ENCODE measurements at regions not wholly inside any gene's neighbourhood (a gene's known extent, or its start where the extent isn't known, plus 50 kb on each side); places are given as distances from the start of the nearest gene placed in this dataset.

DNA sequence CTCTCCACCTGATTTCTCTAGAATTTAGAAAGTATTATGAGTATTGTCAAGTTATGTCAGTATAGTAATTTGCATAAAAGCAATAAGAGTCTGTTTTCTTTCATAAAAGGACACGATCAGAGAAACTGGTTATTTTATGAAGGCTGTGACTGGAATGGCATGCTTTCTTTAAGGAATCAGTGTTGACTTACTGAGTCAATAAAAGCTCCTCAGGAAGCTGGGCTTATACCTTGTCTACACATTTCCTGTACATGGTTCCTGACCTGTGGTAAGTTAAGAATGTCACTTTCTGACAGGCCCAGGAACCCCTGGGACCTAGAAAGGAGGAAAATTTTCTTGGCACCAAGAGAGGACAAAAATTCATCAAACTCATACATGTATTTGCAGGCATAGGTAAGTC is 1224.0 kb upstream of the ADGRB3 start (continued):
- no peak for TF ChIP-seq EP300 (IDR thresholded peaks at IDR 0.05; ENCODE audit: borderline replicate concordance in 1 of 2, low read depth in 2 of 2, low read length in 2 of 2)
- TF ChIP-seq EGR1 (IDR thresholded peaks at IDR 0.05; ENCODE audit: borderline replicate concordance, low read depth, low read length) = no peak
- no peak for TF ChIP-seq BRCA1 (IDR thresholded peaks at IDR 0.05; ENCODE audit: low read depth, low read length)
- TF ChIP-seq CREB1 (IDR thresholded peaks at IDR 0.05) = no peak
- no peak for TF ChIP-seq NRF1 (IDR thresholded peaks at IDR 0.05; ENCODE audit: low read depth, low read length)
- TF ChIP-seq SRF (IDR thresholded peaks at IDR 0.05; ENCODE audit: low read depth, low read length) = no peak
- TF ChIP-seq ZNF274 (IDR thresholded peaks at IDR 0.05; ENCODE audit: borderline replicate concordance, extremely low read depth, low read length) = no peak
- no peak for TF ChIP-seq TBP (IDR thresholded peaks at IDR 0.05; ENCODE audit: low read depth, low read length)
- no peak for TF ChIP-seq NANOG (IDR thresholded peaks at IDR 0.05; ENCODE audit: insufficient read depth, low read depth, low read length, poor library complexity, severe bottlenecking)
- no peak for TF ChIP-seq TCF12 (IDR thresholded peaks at IDR 0.05; ENCODE audit: low read depth, low read length)
- no peak for TF ChIP-seq RFX5 (IDR thresholded peaks at IDR 0.05; ENCODE audit: borderline replicate concordance, low read depth, low read length)
- TF ChIP-seq SP4 (IDR thresholded peaks at IDR 0.05; ENCODE audit: low read length) = no peak
- TF ChIP-seq, protein P1, sequence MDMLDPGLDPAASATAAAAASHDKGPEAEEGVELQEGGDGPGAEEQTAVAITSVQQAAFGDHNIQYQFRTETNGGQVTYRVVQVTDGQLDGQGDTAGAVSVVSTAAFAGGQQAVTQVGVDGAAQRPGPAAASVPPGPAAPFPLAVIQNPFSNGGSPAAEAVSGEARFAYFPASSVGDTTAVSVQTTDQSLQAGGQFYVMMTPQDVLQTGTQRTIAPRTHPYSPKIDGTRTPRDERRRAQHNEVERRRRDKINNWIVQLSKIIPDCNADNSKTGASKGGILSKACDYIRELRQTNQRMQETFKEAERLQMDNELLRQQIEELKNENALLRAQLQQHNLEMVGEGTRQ (IDR thresholded peaks at IDR 0.05; ENCODE audit: low read length) = no peak
- TF ChIP-seq BCL11A (IDR thresholded peaks at IDR 0.05; ENCODE audit: low read depth in 2 of 2, low read length in 2 of 2) = no peak
- no peak for TF ChIP-seq SP2 (IDR thresholded peaks at IDR 0.05; ENCODE audit: low read length)
- no peak for TF ChIP-seq FOSL1 (IDR thresholded peaks at IDR 0.05; ENCODE audit: insufficient read depth, low read depth, low read length)

Data from H1 (cell line).